H9 (cell line): ENCODE measurements at regions not wholly inside any gene's neighbourhood (a gene's known extent, or its start where the extent isn't known, plus 50 kb on each side); places are given as distances from the start of the nearest gene placed in this dataset.
"Not testable (repeated sequence)": the region's sequence is repeated elsewhere in the genome, so short reads cannot be mapped to it uniquely, and the experiment has no call there.

Experiments used
- DNase-seq: peaks from one replicate; pipeline ENCODE4 v3.0.0-alpha.2; 2017
- H2AFZ ChIP-seq: one replicate; pipeline ENCODE4 v1.6.1; 2013; ENCODE audit warnings: mild to moderate bottlenecking, low read length, control low read depth, moderate library complexity
- H2AK5ac ChIP-seq: 2 replicates; pipeline ENCODE4 v1.6.1; 2013; ENCODE audit warnings: low read length, control low read depth, mixed read lengths; ENCODE audit not compliant: insufficient read length
- H2BK120ac ChIP-seq: one replicate; pipeline ENCODE4 v1.6.1; 2013; ENCODE audit warnings: low read depth, mild to moderate bottlenecking, low read length, control low read depth, inconsistent platforms; ENCODE audit not compliant: poor library complexity, severe bottlenecking
- H2BK12ac ChIP-seq: 2 replicates; pipeline ENCODE4 v1.6.1; 2013; ENCODE audit warnings: low read length, control low read depth, mixed read lengths, low read depth; ENCODE audit not compliant: insufficient read length
- H2BK15ac ChIP-seq: 2 replicates; pipeline ENCODE4 v1.6.1; 2013; ENCODE audit warnings: low read depth, low read length, control low read depth
- H2BK20ac ChIP-seq: one replicate; pipeline ENCODE4 v1.6.1; 2013; ENCODE audit warnings: low read depth, mild to moderate bottlenecking, low read length, control low read depth, inconsistent platforms; ENCODE audit not compliant: poor library complexity, severe bottlenecking
- H2BK5ac ChIP-seq: 2 replicates; pipeline ENCODE4 v1.6.1; 2013; ENCODE audit warnings: low read length, control low read depth, mixed read lengths; ENCODE audit not compliant: insufficient read length
- H3K14ac ChIP-seq: 2 replicates; pipeline ENCODE4 v1.6.1; 2013; ENCODE audit warnings: low read length, control low read depth; ENCODE audit not compliant: insufficient read depth
- H3K18ac ChIP-seq: 2 replicates; pipeline ENCODE4 v1.6.1; 2013; ENCODE audit warnings: low read depth, mild to moderate bottlenecking, mixed read lengths, low read length, control low read depth; ENCODE audit not compliant: insufficient read length
- H3K23ac ChIP-seq: 2 replicates; pipeline ENCODE4 v1.6.1; 2013; ENCODE audit warnings: low read length, control low read depth, mixed read lengths, low read depth; ENCODE audit not compliant: insufficient read length
- H3K23me2 ChIP-seq: 2 replicates; pipeline ENCODE4 v1.6.1; 2013; ENCODE audit warnings: low read depth, mild to moderate bottlenecking, mixed read lengths, low read length, control low read depth; ENCODE audit not compliant: insufficient read length, poor library complexity, severe bottlenecking
- H3K27ac ChIP-seq: 2 replicates; pipeline ENCODE4 v1.5.1; 2013; ENCODE audit warnings: low read length, control low read depth, mixed read lengths, low read depth; ENCODE audit not compliant: insufficient read length
- H3K27me3 ChIP-seq: 2 replicates; pipeline ENCODE4 v1.6.1; 2013; ENCODE audit warnings: low read length, control low read depth, inconsistent platforms; ENCODE audit not compliant: insufficient read depth
- H3K4ac ChIP-seq: 2 replicates; pipeline ENCODE4 v1.6.1; 2013; ENCODE audit warnings: low read depth, mild to moderate bottlenecking, control low read depth, inconsistent platforms, low read length, moderate library complexity
- H3K4me1 ChIP-seq: 2 replicates; pipeline ENCODE4 v1.6.1; 2013; ENCODE audit warnings: low read length, control low read depth, inconsistent platforms; ENCODE audit not compliant: insufficient read depth
- H3K4me2 ChIP-seq: 2 replicates; pipeline ENCODE4 v1.6.1; 2013; ENCODE audit warnings: low read length, control low read depth, mixed read lengths; ENCODE audit not compliant: insufficient read length, insufficient read depth
- H3K56ac ChIP-seq: 2 replicates; pipeline ENCODE4 v1.6.1; 2013; ENCODE audit warnings: low read depth, mild to moderate bottlenecking, mixed read lengths, low read length, control low read depth; ENCODE audit not compliant: insufficient read length
- H3K79me1 ChIP-seq: 2 replicates; pipeline ENCODE4 v1.6.1; 2013; ENCODE audit warnings: low read depth, mild to moderate bottlenecking, moderate library complexity, low read length, control low read depth, inconsistent platforms; ENCODE audit not compliant: insufficient read depth, poor library complexity, severe bottlenecking
- H3K79me2 ChIP-seq: 2 replicates; pipeline ENCODE4 v1.6.1; 2013; ENCODE audit warnings: low read length, control low read depth, inconsistent platforms; ENCODE audit not compliant: insufficient read depth
- H3K9ac ChIP-seq: 2 replicates; pipeline ENCODE4 v1.6.1; 2013; ENCODE audit warnings: low read length, control low read depth, mixed read lengths; ENCODE audit not compliant: insufficient read length; ENCODE audit errors: extremely low read depth
- H3K9me3 ChIP-seq: one replicate; pipeline ENCODE4 v1.6.1; 2013; ENCODE audit warnings: low read depth, low read length, inconsistent platforms; ENCODE audit not compliant: control insufficient read depth
- H3T11ph ChIP-seq: one replicate; pipeline ENCODE4 v1.6.1; 2013; ENCODE audit warnings: mild to moderate bottlenecking, low read length, control low read depth, inconsistent platforms
- H4K20me1 ChIP-seq: one replicate; pipeline ENCODE4 v1.6.1; 2013; ENCODE audit not compliant: control insufficient read depth, insufficient read length, insufficient read depth
- H4K5ac ChIP-seq: 2 replicates; pipeline ENCODE4 v1.6.1; 2013; ENCODE audit warnings: low read depth, mild to moderate bottlenecking, mixed read lengths, low read length, control low read depth; ENCODE audit not compliant: insufficient read length
- H4K8ac ChIP-seq: replicated peaks from 2 replicates; pipeline ENCODE4 v1.6.1; 2013; ENCODE audit warnings: low read length, control low read depth, mixed read lengths, low read depth; ENCODE audit not compliant: insufficient read length
- H4K91ac ChIP-seq: 2 replicates; pipeline ENCODE4 v1.6.1; 2013; ENCODE audit warnings: low read depth, mild to moderate bottlenecking, moderate library complexity, mixed read lengths, low read length, control low read depth; ENCODE audit not compliant: insufficient read length
- H3K27ac Mint-ChIP-seq, 3 experiments: 2 replicates in 2 of 3; 3 replicates in 1 of 3; pipeline ENCODE4 v1.8.0; 2020 to 2021; ENCODE audit warnings: mixed read lengths in 3 of 3, mild to moderate bottlenecking in 1 of 3, moderate library complexity in 1 of 3
- H3K27me3 Mint-ChIP-seq: 2 replicates; pipeline ENCODE4 v1.8.0; 2021; ENCODE audit warnings: low read depth, mild to moderate bottlenecking, moderate library complexity, mixed read lengths
- H3K36me3 Mint-ChIP-seq, 3 experiments: 2 replicates in 2 of 3; 3 replicates in 1 of 3; pipeline ENCODE4 v1.8.0; 2020 to 2021; ENCODE audit warnings: low read depth in 3 of 3, mixed read lengths in 3 of 3; ENCODE audit not compliant: insufficient read depth in 1 of 3
- H3K4me1 Mint-ChIP-seq, 2 experiments: 2 replicates each; pipeline ENCODE4 v1.8.0; 2020; ENCODE audit warnings: mixed read lengths in 2 of 2
- H3K4me3 Mint-ChIP-seq, 2 experiments: 2 replicates in 1 of 2; 3 replicates in 1 of 2; pipeline ENCODE4 v1.8.0; 2020 to 2021; ENCODE audit warnings: mild to moderate bottlenecking in 2 of 2, mixed read lengths in 2 of 2, moderate library complexity in 1 of 2
- H3K9me3 Mint-ChIP-seq, 2 experiments: 2 replicates in 1 of 2; 3 replicates in 1 of 2; pipeline ENCODE4 v1.8.0; 2020; ENCODE audit warnings: mild to moderate bottlenecking in 2 of 2, mixed read lengths in 2 of 2, moderate library complexity in 1 of 2
- WGBS: extraction: QIAGEN DNeasy Blood & Tissue Kit; methylation state at CpG from one replicate; pipeline ENCODE4 v1.1.7; 2013; ENCODE audit warnings: missing lambda C conversion rate, low lambda C conversion rate, mixed read lengths; ENCODE audit not compliant: insufficient read length; ENCODE audit errors: extremely low coverage; 5-methylcytosine and 5-hydroxymethylcytosine counted together
- TF ChIP-seq, protein P1 (sequence below): fragments of 200-600 bp; sonication (generic); conservative IDR thresholded peaks from 3 replicates; pipeline ENCODE4 v1.8.0; 2021; ENCODE audit warnings: antibody characterized with exemption, mild to moderate bottlenecking

DNA sequence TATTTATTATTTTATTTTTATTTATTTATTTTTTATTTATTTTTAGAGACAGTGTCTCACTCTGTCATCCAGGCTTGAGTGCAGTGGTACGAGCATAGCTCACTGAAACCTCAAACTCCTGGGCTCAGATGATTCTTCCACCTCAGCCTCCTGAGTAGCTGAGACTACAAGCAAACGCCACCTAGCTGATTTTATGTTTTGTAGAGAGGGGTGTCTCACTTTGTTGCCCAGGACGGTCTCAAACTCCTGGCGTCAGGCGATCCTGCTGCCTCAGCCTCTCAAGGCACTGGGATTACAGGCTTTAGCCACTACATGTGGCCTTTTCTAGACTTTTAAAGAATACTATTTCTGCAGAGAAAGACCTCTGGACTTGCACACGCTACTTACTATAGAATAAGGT is 61.3 kb upstream of the C1orf53 start:
- Histone ChIP-seq H2BK20ac (no peak overlapping the region), H3K79me1 (no peaks in the 10 kb centered on the region), H4K5ac (no peak overlapping the region), H3K27me3 (no peaks in the 10 kb centered on the region), H3K4ac (no peak overlapping the region), H3T11ph (no peak overlapping the region), H2BK12ac (no peak overlapping the region), H3K79me2 (no peaks in the 10 kb centered on the region), H3K14ac (no peak overlapping the region), H4K20me1 (no peaks in the 10 kb centered on the region), H3K18ac (no peak overlapping the region), H4K91ac (no peak overlapping the region), H2AK5ac (no peak overlapping the region), H3K4me1 (peaks cover 4% of the 10 kb centered on the region; the same call in 1 of the 2 replicates), H3K23me2 (no peaks in the 10 kb centered on the region), H2BK5ac (no peak overlapping the region), H2AFZ (no peak overlapping the region), H3K4me2 (no peak overlapping the region), H3K9me3 (no peaks in the 10 kb centered on the region), H3K23ac (no peak overlapping the region), H3K9ac (no peak overlapping the region), H2BK15ac (no peak overlapping the region), H4K8ac (no peak overlapping the region), H2BK120ac (no peak overlapping the region), H3K27ac (no peak overlapping the region), H3K56ac (no peak overlapping the region)
- Mint-ChIP-seq H3K4me3 (no peak overlapping the region), H3K27me3 (no peaks in the 10 kb centered on the region), H3K36me3 (no peaks in the 10 kb centered on the region; a peak in 1 of 7 replicates), H3K27ac (no peak overlapping the region), H3K9me3 (no peaks in the 10 kb centered on the region), H3K4me1 (peaks cover 17 to 18% of the 10 kb centered on the region in 2 experiments)
- peak; percentile 33 for DNase-seq
- TF ChIP-seq, protein P1, sequence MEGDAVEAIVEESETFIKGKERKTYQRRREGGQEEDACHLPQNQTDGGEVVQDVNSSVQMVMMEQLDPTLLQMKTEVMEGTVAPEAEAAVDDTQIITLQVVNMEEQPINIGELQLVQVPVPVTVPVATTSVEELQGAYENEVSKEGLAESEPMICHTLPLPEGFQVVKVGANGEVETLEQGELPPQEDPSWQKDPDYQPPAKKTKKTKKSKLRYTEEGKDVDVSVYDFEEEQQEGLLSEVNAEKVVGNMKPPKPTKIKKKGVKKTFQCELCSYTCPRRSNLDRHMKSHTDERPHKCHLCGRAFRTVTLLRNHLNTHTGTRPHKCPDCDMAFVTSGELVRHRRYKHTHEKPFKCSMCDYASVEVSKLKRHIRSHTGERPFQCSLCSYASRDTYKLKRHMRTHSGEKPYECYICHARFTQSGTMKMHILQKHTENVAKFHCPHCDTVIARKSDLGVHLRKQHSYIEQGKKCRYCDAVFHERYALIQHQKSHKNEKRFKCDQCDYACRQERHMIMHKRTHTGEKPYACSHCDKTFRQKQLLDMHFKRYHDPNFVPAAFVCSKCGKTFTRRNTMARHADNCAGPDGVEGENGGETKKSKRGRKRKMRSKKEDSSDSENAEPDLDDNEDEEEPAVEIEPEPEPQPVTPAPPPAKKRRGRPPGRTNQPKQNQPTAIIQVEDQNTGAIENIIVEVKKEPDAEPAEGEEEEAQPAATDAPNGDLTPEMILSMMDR, result no peak
- WGBS, result no CpG with 5 or more reads among the region's 6 CpGs

DNA sequence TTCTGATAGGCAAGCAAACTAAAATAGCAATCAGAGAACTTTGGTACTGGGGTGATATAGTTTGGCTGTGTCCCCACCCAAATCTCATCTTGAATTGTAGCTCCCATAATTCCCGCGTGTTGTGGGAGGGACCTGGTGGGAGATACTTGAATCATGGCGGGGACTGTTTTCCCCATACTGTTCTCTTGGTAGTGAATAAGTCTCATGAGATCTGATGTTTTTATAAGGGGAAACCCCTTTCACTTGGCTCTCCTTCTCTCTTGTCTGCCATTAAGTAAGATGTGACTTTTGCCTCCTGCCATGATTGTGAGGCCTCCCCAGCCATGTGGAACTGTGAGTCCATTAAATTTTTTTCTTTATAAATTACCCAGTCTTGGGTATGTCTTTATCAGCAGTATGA is 62.6 kb upstream of the C1orf53 start:
- H3K9me3 Mint-ChIP-seq, H2BK12ac ChIP-seq, H3K4ac ChIP-seq: not testable (repeated sequence)

More for the DNA sequence above, 62.6 kb upstream of the C1orf53 start:
- not testable (repeated sequence) for H3K79me1 ChIP-seq, DNase-seq, H3K27ac ChIP-seq, H2BK5ac ChIP-seq, H3T11ph ChIP-seq, H4K91ac ChIP-seq, H3K9ac ChIP-seq, H3K9me3 ChIP-seq, H2AK5ac ChIP-seq, H3K4me1 ChIP-seq, H3K4me2 ChIP-seq, H2BK120ac ChIP-seq, H2BK20ac ChIP-seq, H3K27ac Mint-ChIP-seq, H2AFZ ChIP-seq, H3K27me3 ChIP-seq, H4K20me1 ChIP-seq, H4K8ac ChIP-seq, H3K23ac ChIP-seq, H3K4me3 Mint-ChIP-seq, H3K56ac ChIP-seq, H3K79me2 ChIP-seq, H3K14ac ChIP-seq, H2BK15ac ChIP-seq, H3K27me3 Mint-ChIP-seq, H3K23me2 ChIP-seq, H4K5ac ChIP-seq, H3K36me3 Mint-ChIP-seq, H3K18ac ChIP-seq
- H3K4me1 Mint-ChIP-seq, result peaks cover 10 to 12% of the 10 kb centered on the region in 2 experiments
- no CpG with 5 or more reads among the region's 3 CpGs for WGBS
